Hematopoietic multipotent progenitor cell treated with erythropoietin and hydrocortisone succinate and interleukin-3 and kit ligand, for 17 days (in vitro differentiated cells): ENCODE measurements at regions not wholly inside any gene's neighbourhood (a gene's known extent, or its start where the extent isn't known, plus 50 kb on each side); places are given as distances from the start of the nearest gene placed in this dataset.
"Not testable (repeated sequence)": the region's sequence is repeated elsewhere in the genome, so short reads cannot be mapped to it uniquely, and the experiment has no call there.

Experiments used
- DNase-seq: peaks from one replicate; pipeline ENCODE4 v3.0.0-alpha.2; 2015; ENCODE audit warnings: low spot score

DNA sequence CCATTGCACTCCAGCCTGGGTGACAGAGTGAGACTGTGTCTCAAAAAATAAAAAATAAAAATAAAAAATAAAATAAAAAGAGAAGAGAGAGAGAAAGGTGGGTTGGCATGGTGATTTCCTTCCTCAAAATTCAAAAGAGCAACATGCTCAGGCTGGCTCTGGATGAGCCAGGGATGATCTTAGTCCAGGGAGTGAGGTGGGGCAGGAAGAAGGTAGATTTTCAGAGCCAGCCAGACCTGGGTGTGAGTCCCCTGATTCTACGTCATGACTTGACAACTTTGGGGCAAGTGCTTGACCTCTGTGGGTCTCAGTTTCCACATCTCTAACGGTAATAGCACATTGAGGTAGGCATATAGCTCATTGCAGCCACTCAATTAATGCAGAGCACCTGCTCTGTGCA lies 109.4 kb upstream of the CTBP2 start:
- no peak for DNase-seq

DNA sequence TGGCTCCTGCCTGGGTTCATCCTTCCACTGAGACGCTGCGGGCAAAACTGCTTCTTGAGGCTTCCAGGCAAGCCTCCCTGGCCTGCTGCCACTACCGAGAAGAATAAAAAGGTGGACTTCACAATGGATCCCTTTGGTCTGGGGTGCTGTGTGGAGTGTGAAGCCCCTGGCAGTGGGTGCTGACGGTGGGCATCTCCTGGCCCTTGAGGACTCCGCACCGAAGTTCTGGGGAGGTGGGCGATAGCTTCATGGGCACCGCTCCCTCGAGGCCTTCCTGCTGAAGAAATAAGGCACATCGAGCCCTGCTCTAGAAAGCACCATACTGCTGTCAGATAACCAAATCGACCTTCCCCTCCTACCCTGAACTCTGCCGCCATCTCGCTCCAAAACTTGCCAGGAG lies 106.6 kb upstream of the CTBP2 start:
- no peak for DNase-seq

DNA sequence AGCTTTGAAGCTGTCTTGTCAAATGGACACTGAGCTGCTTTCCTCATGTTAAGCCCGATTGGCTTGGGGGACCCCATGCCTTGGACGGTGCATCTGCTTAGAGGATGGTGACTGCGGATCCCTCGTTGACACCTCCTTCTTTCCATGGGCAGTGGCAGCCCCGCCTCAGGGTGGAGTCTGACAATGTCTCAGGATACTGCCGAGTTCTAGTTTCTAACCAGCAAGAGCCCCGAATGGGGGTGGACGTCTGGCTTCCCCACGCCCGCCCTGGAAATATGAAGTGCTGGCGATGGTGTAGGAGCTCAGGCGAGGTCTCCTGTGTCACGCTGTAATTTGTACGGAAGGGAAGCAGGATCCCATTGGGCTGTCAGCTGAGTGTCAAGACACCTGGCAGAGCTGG lies 106.2 kb upstream of the CTBP2 start:
- no peak for DNase-seq

DNA sequence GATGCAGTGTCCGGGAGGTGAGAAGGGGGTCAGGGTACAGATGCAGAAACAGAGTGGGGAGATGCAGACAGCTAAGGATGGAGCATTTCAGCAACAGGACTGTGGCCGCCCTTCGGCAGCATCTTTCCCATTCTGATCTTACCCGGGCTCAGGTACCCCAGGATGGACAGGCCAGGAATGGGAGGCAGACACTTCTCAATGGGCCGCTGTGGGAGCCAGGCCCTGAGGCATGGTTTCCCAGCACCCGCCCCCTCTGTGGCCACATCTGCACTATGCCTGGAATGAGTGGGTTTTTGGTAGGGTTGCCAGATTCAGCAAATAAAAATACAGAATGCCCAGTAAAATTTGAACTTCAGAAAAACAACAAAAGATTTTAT lies 105.2 kb upstream of the CTBP2 start:
- DNase-seq = no peak

DNA sequence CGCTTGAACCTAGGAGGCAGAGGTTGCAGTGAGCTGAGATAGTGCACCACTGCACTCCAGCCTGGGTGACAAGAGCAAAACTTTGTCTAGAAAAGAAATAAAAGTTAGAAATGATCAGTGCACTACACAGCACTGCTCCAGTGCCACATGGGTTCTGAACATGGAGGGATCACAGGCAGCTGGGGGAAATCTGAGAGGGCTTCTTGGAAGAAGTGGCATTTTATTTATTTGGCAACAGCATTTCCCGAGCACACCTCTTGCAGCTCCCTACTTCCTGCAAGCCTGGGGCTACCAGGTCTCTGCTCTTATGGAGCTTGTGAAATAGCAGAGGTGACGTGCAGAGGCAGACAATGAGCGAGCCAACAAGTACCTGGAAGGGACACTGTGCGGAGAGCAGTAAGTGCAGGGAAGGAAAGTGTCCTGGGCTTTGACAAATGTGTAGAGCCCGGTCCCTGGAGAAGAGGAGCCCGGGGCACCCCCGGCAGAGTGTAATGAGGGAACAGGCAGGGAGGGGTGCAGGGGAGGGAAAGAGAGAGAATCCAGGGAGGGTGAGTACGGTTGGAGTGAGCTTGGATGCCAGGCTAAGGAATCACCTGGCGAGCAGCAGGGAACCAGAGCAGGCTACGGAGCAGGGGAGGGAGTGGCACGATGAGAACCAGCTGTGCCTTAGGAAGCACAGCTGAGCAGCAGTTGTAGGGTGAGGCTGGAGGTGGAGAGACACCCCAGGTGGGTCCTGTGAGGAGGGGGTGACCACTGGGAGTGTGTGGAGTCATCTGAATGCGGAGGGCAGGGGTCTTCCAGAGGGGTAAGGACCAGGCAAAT lies 104.6 kb upstream of the CTBP2 start:
- DNase-seq = no peak

DNA sequence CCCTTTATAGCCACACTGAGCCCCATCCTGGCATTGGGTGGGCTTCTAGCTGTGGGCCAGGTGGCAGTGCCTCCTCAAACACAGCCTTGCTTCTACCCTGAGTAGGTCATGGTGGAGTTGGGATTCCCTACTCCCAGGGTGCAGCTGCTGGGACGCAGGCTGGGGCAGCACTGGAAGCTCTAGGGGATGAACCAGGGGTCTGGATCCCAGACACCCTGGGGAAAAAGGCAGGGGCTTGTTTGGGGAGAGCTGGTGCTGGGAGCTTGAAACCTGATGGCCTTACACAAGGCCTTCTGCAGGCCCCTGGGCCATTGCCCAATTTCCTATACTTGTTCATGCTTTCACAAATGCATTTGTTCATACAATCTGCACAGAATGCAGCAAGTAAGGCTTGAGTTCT lies 103.7 kb upstream of the CTBP2 start:
- no peak for DNase-seq

DNA sequence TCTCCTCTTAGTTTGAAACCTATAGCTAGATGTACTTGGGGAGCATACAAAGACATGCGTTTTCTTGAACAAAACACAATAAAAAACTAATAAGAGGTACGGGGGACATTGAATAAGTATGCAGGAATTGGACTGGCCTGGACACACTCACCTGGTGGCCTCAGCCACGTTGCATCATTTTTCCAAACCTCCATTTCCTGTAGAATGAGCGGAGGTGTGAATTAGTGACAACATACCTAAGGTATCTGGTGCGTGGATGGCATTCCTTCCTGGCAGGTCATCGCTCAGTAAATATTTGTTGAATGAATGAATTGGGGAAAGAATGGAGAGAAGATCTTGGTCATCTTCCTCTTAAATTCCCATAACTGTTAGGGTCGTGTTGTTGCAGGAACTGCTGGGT lies 103.2 kb upstream of the CTBP2 start:
- DNase-seq = no peak

DNA sequence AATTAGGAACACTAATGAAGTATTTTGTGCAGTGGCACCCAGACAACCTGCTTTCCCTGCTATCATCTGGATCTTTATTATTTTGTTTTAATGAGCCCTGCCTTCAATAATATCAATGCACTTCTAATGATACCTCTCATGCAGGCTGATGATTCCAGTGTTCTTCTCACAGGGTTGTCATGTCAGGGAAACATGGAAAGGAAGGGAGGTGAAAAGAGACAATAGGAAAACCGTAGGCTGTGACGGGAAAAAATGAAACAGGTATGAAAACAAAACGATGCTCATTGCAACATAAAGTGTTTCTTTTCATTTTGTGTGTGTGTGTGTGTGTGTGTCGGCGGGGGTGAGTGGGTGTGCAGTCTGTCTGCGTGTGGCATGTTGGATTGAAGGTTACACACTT lies 102.6 kb upstream of the CTBP2 start:
- no peak for DNase-seq

DNA sequence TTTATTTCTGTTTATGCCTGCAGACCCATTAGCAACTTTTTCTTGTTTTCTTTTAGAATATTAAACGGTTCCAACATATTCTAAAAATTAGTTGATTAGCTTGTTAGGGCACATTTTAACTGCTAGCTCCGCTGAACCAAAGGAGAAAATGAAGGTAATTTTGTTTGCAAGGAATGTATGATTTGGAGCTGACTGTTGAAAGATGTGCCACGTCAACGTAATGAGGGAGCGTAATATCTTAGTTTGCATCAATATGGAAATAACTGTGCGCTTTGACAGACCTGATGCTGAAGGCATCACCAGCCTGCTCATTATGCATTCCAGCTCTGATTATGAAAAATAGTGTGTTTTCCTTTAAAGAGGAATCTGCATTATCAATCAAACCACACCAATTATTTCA lies 102.0 kb upstream of the CTBP2 start:
- no peak for DNase-seq

DNA sequence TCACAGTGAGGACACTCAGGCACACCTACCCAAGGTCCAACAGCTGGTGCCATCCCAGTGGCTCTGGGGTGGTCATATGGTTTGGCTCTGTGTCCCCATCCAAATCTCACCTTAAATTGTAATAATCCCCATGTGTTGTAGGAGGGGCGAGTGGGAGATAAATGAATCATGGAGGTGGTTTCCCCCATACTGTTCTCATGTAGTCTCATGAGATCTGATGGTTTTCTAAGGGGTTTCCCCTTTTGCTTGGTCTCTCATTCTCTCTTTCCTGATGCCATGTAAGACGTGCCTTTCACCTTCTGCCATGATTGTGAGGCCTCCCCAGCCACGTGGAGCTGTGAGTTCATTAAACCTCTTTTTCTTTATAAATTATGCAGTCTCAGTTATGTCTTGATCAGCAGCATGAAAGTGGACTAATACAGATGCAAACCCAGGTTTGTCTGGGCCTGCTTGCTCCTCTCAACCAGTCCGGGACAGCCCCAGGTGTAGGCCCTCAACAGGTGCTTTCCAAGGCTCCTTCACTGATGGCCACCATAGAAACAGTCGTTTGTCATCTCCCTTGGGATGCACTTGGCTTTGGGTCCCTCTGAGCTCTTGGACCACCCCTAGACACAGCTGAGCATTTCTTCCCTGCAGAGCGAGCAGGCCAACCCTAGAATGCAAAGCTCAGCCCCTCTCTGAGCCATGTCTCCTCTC lies 101.3 kb upstream of the CTBP2 start:
- no peak for DNase-seq

DNA sequence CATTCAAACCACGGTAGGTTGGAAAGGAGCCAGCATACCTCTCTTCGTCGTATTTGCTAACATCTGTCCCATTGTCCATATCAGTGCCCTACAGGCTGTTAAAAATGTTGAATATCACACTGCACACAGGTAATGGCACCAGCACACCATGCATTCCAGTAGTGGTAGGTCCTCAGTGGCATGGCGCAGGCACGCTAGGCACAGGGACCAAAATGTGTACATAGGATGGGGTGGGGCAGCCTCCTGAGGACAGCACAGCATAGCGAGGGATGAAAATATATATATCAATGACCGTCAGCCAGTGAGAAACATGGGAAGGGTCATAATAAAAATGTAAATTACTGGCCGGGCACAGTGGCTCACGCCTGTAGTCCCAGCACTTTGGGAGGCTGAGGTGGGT lies 99.9 kb upstream of the CTBP2 start:
- no peak for DNase-seq

DNA sequence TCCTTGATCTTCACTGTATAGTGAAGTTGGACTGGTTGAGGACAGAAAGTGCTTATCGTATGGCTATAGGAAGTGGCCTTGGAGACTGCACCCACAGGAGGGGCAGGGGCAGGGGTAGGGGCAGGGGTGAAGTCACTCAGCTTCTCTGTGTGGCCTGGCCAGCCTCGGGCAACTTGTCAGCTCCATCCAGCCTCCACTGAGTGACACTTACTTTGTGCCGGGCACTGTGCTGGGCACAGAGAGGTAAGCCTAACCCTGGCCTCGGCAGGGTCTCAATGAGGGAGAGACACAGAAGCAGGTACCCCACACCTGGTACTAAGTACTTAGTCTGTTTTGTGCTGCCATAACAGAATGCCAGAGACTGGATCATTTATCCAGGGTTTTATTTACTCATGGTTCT lies 99.3 kb upstream of the CTBP2 start:
- no peak for DNase-seq

DNA sequence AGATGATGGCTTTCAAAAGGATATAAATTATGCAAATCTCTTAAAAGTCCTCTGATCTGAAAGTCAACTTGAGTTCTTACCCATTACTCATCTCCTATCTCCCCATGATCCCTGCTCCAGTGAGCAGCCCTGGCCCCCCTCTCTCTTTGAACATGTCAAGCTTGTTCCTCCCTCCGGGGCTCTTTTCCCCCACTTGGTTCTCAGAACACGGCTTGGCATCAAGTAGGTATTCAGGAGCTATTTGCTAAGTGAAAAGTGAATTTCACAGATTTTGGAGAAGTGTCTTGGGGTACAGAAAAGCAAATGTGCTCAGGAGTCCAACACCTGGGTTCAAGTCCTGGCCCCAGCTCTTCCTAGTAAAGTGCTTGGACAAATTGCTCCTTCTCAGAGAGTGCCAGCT lies 98.3 kb upstream of the CTBP2 start:
- DNase-seq = no peak

DNA sequence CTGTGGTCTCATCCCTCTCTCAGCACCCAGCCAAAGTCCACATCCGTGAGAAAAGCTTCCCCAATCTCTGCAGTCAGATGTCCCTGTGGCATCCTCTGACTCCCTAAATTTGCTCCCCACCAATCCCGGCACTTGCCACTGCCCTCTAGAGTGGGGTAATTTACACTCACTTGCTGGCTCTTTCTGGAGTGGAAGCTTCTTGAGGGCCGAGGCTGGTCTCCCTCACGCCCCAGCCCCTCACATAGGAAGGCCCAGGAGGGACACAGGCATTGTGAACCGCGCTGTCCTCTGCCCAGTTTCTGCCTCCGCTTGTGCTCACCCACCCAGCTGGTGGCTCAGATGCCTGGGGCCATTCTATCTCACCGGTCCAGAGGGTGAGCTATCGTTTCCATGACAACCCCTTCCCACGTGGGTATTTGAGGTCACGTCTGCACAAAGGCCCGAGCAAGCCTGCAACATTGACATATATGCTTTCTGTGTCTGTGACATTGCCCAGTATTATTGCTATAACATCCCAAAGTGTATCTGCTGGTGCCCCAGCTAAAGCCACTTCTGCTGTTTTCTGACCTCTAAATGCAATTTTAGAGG lies 97.3 kb upstream of the CTBP2 start:
- DNase-seq = no peak

DNA sequence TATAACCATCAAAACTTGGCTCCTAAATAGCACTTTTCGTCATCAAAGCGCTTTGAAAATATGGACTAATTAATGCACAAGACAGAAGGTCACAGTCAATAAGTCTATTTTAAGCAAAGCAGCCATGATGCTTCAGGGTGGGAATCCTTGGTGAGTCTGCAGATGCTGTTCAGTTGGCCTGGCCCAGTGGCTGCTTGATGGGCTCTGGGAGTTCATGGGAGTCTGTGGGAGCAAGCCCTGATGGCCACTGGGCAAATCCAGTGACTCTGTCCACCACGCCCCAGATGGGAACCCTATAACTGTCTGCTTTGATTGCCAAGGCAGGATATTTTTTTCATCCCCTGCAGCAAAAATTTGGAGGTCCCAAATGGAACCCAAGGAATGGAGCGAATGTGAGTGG lies 95.7 kb upstream of the CTBP2 start:
- DNase-seq = no peak

DNA sequence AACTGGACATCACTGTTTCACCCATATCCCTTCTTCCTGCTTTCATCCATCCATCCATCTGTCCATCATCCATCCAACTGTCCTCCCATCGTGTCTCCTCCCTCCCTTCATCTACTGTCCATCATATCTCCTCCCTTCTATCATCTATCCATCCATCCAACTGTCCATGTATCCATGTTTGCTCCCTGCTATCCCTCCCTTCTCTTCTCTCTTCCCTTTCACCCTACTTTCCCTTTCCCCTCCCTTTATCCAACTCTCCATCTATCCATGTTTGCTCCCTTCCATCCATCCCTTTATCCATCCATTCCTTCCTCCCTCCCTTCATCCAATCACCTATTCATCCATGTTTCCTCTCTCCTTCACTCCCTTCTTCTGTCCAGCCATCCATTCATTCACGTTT lies 92.6 kb upstream of the CTBP2 start:
- DNase-seq = no peak

DNA sequence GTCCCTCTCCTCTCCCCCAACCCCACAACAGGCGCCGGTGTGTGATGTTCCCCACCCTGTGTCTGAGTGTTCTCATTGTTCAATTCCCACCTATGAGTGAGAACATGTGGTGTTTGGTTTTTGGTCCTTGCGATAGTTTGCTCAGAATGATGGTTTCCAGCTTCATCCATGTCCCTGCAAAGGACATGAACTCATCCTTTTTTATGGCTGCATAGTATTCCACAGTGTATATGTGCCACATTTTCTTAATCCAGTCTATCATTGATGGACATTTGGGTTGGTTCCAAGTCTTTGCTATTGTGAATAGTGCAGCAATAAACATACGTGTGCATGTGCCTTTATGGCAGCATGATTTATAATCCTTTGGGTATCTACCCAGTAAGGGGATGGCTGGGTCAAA lies 90.5 kb upstream of the CTBP2 start:
- DNase-seq = not testable (repeated sequence)

DNA sequence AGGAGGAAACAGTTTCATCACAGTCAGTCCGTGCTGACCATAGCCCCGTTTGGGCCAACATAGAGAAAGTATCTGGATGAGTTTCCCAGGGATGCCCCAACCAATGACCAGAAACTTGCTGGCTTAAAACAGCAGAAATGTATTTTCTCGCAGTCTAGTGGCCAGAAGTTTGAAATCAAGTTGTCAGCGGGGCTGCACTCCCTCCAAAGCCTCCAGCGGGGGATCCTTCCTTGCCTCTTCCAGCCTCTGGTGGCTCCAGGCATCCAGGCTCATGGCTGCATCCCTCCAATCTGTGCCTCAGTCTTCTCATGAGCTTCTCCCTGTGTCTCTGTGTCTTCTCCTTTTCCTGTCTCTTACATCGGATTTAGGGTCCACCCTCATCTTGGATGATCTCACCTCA lies 89.6 kb upstream of the CTBP2 start:
- DNase-seq = no peak

DNA sequence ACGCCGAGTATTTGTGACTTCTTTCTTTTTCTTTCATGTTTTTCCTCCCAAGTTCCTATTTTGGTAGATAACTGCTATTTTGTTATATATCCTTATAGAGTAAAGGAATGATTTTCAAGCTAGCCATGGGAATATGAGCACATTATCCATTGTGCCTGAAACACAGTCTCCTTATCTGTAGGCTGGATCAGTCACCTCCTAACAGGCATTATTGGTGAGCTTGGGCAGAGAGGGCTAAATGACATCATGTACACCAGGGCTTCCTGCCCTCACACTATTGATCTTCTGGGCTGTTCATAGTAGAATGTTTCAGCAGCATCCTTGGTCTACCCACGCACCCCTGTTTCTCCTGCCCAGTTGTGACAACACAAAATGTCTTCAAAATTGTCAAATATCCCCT lies 88.1 kb upstream of the CTBP2 start:
- no peak for DNase-seq

DNA sequence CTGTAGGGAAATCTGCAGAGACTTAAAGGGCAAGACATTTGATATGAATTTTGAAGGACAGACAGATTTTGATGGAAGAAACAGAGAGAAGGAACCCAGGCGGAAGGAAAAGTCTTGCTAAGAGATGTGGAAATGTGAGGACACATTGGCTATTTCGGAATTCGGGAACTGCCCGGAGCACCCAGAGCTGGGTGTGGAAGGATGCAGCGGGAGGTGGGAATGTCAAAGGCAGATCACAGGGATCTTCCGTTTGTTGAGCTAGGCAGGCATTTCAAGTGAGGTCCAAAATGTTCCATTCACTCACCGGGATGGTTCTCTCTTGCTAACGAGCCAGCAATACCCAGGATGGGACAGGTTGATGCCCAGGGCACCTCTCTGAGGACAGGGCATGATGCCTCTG lies 87.2 kb upstream of the CTBP2 start:
- DNase-seq = no peak

DNA sequence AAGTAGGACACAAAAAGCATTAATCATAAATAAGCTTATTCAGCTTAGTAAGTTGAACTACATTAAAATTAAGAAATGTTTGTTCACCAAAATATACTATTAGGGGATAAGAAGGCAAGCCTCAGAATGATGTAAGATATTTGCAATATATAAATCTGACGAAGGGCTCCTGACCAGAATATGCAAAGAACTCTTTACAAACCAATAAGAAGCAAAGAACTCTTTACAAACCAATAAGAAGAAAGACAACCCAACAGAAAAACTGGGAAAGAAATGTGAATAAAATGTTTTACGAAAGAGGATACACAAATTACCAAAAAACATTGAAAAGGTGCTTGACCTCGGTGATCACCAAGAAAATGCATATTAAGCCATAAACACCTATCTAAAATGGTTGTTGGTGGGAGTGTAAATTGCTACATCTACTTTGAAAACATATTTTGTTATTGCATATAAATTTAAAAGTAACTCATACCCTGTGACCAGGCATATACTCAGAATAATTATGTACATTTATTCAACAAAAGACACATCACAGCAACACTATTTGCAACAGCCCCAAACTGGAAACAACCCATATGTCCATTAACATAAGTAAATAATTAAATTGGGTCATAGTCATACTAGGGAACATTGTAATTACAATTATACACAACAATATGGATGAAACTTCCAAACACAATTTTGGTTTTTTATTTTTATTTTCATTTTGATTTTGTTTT lies 83.3 kb upstream of the CTBP2 start:
- DNase-seq = no peak

DNA sequence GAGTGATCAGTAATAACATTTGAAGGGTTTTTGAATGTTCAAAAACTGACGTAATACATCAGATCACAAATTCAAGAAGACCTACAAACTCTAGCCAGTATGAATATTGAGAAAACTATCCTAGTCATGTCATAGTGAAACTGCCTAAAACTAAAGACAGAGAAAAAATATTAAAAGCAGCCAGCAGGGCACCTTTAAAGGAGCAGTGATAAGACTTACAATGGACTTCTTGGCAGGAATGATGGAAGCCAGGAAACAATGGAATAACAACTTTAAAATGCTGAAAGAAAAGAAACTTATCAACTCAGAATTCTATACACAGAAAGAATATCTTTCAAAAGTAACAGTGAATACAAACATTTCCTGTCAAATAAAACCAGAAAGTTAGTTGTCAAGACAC lies 78.3 kb upstream of the CTBP2 start:
- DNase-seq = no peak

DNA sequence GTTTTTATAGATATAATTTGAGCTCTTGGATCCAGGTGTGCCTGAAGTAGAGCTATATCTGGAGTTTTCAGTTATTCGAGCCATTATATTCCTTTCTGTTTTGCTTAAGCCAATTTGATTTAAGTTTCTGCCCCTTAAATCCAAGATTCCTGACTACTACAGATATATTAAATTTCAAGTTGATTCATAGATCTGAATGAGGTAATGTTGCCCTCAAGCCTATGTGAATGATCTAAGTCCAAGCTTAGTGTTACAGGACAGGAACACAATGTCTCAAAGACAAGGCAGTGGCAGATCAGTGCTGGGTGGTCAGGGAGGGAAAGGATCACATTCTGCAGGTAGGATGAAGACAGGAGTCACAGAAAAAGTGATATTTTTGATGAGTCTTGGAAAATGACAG lies 75.7 kb upstream of the CTBP2 start:
- no peak for DNase-seq
